ENCODE measurements at regions not wholly inside any gene's neighbourhood (a gene's known extent, or its start where the extent isn't known, plus 50 kb on each side); places are given as distances from the start of the nearest gene placed in this dataset.

DNA sequence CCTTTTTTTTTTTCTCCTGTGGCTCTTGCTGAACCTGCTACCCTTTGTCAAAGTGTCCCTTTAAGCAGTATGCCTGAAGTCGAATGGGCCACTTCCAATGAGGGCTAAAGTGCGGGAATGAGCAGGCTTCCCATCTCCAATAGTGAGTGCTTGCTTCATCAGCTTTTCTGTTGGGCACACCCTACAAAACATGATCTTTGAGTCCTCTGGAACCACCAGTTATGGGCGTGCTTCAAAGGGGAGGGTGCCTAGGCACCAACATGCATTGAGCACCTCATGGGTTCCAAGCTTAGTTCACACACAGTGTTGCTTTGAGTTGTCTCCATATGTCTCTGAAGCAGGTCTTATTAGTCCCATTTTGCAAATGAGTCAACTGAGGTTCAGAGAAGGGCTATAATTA is 132.8 kb upstream of the CPEB4 start:
- H3K9me3 ChIP-seq, result no peaks in the 10 kb centered on the region
- no peaks in the 10 kb centered on the region for H3K36me3 ChIP-seq
- intact Hi-C loops (cut with DNase I; ENCODE audit: low total_unique reads), result no loop called here
- TF ChIP-seq, protein P1, sequence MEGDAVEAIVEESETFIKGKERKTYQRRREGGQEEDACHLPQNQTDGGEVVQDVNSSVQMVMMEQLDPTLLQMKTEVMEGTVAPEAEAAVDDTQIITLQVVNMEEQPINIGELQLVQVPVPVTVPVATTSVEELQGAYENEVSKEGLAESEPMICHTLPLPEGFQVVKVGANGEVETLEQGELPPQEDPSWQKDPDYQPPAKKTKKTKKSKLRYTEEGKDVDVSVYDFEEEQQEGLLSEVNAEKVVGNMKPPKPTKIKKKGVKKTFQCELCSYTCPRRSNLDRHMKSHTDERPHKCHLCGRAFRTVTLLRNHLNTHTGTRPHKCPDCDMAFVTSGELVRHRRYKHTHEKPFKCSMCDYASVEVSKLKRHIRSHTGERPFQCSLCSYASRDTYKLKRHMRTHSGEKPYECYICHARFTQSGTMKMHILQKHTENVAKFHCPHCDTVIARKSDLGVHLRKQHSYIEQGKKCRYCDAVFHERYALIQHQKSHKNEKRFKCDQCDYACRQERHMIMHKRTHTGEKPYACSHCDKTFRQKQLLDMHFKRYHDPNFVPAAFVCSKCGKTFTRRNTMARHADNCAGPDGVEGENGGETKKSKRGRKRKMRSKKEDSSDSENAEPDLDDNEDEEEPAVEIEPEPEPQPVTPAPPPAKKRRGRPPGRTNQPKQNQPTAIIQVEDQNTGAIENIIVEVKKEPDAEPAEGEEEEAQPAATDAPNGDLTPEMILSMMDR (IDR thresholded peaks at IDR 0.05), result no peak
- peaks cover 0 to 9% of the 10 kb centered on the region in 2 donors for H3K27me3 ChIP-seq
- no peak overlapping the region for H3K27ac ChIP-seq
- no peak for DNase-seq
- H3K4me3 ChIP-seq, result no peak overlapping the region
- H3K4me1 ChIP-seq, result no peaks in the 10 kb centered on the region

DNA sequence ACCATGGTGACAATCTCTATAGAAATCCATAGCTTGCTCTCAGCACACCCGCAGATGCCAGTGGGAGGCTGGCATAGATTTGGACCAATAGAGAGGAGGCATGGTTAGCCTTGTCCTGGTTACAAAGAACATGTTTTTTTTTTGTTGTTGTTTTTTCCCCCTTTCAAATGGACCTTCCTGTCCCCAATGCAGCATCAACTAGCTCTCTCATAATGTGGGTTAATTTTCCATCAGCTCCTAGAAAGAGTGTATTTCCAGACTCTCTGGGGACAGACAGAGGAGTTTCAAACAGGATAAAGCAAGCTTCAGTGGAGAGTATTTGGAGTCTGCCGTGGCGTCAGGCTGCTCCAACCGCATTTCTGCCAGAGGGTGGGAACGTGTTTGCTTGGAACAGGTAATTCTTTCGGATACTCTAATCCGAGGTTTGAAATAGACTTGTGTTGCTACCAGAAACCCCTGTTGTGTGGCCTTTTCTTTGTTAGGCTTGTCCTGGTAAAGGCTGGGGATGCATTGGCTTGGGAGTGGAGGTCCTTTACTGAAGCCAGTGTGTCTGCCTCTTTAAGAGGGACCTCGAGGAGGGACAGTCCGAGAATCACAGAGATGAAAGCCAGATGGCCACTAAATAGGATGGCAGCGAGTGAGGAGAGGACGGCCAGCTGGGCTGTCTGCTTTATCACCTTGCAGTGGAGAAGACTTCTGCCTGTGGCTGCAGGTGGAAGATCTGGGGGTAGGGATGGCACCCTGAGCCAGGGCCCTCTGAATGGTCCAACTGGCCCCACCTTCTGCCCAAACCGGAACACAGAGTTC is 130.5 kb upstream of the CPEB4 start:
- Histone ChIP-seq H3K9me3 (no peaks in the 10 kb centered on the region), H3K27ac (no peak overlapping the region), H3K4me3 (no peak overlapping the region), H3K36me3 (no peaks in the 10 kb centered on the region), H3K4me1 (no peaks in the 10 kb centered on the region), H3K27me3 (peaks cover 0 to 14% of the 10 kb centered on the region in 2 donors)
- TF ChIP-seq, protein P1 (IDR thresholded peaks at IDR 0.05), result no peak
- intact Hi-C loops (cut with DNase I; ENCODE audit: low total_unique reads), result no loop called here
- no peak for DNase-seq

GRCh38 chr5:173758676-173759075 is 129.5 kb upstream of the CPEB4 start:
- Histone ChIP-seq H3K9me3 (no peaks in the 10 kb centered on the region), H3K4me3 (no peak overlapping the region), H3K27ac (no peak overlapping the region), H3K36me3 (no peaks in the 10 kb centered on the region), H3K27me3 (peaks cover 0 to 14% of the 10 kb centered on the region in 2 donors), H3K4me1 (no peaks in the 10 kb centered on the region)
- no peak for DNase-seq
- TF ChIP-seq, protein P1 (IDR thresholded peaks at IDR 0.05), result no peak
- intact Hi-C loops (cut with DNase I; ENCODE audit: low total_unique reads), result no loop called here

GRCh38 chr5:173759691-173760090 is 128.5 kb upstream of the CPEB4 start:
- peaks cover 0 to 14% of the 10 kb centered on the region in 2 donors for H3K27me3 ChIP-seq
- no peak overlapping the region for H3K4me3 ChIP-seq
- H3K36me3 ChIP-seq, result no peaks in the 10 kb centered on the region
- H3K9me3 ChIP-seq, result no peaks in the 10 kb centered on the region
- no peak overlapping the region for H3K27ac ChIP-seq
- intact Hi-C loops (cut with DNase I; ENCODE audit: low total_unique reads), result no loop called here
- TF ChIP-seq, protein P1 (IDR thresholded peaks at IDR 0.05), result no peak
- no peak for DNase-seq
- H3K4me1 ChIP-seq, result peaks cover 0 to 8% (median 1%) of the 10 kb centered on the region in 4 donors

DNA sequence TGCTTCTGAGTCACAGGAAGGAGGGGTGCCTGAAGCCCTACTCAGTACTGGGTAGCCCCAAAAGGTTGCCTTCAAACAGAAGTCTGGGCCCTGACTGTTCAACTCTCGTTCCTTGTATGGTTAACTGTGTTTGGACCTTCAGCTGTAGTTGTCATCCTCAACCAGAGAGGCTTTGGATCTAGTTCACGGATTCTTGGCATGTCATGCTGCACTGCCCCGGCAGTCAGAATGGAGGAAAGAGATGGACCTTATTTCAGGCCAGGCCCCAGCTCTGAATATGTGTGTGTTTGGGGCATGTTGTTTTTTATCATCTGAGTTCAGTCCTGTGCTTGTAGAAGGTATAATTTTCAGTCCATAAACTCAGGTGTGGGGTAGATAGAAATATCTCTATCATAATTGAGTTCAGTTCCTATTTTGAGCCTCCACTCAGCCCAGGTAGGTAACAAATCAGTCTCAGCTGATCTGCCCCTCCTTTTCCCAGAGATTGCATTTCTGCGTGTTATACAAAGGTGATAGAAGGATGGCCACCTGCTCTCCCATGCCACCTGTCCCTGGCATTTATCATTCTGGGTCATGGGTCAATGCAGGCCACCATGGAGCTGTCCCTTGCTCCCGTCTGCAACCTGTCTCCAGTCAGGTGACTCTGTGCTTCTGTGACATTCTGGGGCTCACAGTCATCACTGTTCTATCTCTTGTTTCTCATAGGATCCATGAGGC is 127.5 kb upstream of the CPEB4 start:
- peaks cover 0 to 14% of the 10 kb centered on the region in 2 donors for H3K27me3 ChIP-seq
- intact Hi-C loops (cut with DNase I; ENCODE audit: low total_unique reads), result no loop called here

More for the DNA sequence above, 127.5 kb upstream of the CPEB4 start:
- DNase-seq, result no peak
- no peaks in the 10 kb centered on the region for H3K36me3 ChIP-seq
- peaks cover 0 to 10% (median 2%) of the 10 kb centered on the region in 4 donors for H3K4me1 ChIP-seq
- no peak overlapping the region for H3K27ac ChIP-seq
- no peak overlapping the region for H3K4me3 ChIP-seq
- TF ChIP-seq, protein P1 (IDR thresholded peaks at IDR 0.05), result no peak
- no peaks in the 10 kb centered on the region for H3K9me3 ChIP-seq

All from tibial artery (tissue), 4 donors.